Activated CD8-positive, alpha-beta memory T cell treated with anti-CD3 and anti-CD28 coated beads, Interleukin-2, amount 50 U/mL, for 4 hours (primary cell): ENCODE measurements at regions not wholly inside any gene's neighbourhood (a gene's known extent, or its start where the extent isn't known, plus 50 kb on each side); places are given as distances from the start of the nearest gene placed in this dataset.

Source experiments
- DNase-seq: peaks from one replicate; pipeline ENCODE4 v3.0.0-alpha.2; 2020

DNA sequence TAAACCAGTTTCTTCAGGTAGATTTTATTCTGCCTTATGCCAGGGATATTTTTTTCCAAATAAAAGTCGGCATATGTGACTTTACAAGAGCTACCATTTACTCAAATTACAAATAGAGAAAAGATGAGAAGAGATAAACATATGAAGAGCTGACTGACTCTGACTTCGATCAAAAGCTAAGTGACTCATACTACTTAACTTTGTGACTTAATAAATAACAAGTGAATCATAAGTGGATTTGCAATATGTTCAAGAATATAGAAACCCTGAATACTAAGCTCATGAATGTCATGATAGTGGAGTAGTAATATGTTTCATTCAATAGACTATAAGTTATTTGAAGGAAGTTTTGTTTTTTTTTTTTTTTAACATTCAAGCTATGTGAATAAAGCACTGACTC lies 130.5 kb upstream of the ANO3 start:
- no peak for DNase-seq

DNA sequence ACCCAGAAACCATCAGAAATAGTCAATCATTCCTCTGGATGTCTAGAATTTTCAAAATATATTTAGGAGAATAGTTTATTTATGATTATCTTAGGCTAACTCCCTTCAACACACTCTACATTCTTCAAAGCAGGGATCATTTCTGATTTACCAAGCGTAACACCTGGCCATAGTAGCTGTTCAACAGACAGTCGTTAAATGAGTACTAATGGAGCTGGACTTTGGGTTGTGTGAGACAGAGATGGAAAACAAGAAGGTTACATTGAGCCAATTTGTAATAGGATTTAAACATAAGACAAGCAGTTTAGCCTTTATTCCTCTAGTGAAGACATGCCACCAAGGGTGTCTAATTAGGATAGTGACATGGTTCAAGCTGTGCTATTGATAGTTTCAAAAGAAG lies 129.2 kb upstream of the ANO3 start:
- DNase-seq: no peak

DNA sequence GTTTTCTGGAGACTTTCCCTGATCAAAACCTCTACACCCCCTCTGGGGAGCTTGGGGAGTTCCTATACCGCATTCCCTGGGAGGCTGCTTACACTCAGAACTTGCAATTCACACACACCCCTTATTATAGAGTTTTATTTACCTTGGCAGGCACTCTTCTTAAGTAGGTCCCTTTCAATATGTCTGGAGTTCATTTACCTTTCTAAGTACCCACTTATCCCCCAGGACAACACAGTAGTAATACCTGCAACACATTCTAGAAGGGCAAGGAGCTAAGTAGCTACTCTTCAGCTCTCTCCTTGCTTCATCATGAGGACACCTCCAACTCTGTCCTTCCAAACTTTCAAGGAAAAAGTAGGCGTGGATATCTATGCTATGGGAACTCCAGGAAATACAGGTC lies 127.8 kb upstream of the ANO3 start:
- DNase-seq: no peak

DNA sequence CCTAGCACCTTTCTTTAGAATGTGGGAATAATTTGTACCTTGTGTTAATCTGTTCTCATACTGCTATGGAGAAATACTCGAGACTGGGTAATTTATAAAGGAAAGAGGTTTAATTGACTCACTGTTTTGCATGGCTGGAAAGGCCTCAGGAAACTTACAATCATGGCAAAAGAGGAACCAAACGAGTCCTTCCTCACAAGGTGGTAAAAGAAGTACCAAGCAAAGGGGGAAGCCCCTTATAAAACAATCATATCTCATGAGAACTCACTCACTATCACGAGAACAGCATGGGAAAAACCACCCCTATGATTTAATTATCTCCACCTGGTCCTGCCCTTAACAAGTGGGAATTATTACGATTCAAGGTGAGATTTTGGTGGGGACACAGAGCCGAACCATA lies 127.1 kb upstream of the ANO3 start:
- no peak for DNase-seq

DNA sequence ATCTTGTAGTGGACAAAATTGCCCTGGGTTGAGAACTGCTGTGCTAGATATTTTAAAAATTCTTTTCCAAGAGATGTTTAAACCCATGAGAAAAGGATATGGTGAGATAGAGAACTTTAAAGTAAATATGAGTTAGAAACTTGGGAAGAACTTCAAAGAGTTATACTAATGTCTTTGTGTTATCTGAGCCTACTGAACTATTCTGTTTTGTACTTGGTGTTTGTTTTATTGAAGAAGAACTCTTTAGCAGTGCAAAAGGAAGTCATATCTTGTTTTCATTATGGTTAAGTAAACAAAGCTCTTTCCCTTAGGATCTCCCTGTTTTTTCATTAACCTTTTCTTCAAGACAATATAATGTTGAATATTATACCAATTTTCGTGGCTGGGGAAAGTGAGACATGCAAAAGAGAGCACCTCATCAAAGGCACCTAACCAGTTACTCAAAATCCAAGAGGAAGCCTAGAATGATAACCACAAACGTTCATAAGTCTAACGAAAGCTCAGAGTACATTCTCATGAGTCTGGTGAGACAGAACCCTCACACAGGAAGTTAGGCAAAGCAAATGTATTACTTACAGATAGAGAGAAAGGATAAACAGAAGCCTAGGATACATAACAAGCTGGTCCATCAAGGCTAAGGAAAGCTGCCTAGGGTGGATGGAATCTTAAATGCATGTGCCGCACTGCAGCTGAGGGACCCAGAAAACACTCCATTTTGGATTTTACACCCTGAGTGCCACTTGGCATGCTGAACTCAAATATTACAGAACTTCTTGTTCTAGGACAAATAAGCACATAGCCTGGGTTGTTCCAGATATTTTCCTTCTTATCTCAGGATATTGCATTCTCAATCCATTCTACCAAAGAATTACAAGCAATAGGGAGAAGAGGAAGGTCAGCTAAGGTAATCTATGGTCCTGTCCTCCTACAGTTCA lies 112.5 kb upstream of the ANO3 start:
- DNase-seq: no peak

DNA sequence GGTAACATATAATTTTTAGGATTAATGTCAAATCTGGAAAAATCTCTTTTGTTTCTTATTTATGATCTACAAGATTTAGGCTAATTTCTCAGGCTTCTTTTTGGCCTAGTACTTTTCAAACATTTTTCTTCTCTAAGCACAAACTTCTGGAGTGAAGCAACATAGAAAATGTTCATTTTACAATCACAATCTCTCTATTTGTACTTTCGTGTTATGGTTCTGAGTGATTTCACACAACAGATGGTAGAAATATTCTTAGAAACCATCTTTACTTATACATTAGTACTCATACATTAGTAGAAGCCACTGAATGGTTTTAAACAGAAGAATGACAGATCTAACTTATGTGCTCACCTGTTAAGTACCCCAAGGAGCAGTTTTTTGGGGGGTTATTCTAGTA lies 106.3 kb upstream of the ANO3 start:
- DNase-seq: no peak

DNA sequence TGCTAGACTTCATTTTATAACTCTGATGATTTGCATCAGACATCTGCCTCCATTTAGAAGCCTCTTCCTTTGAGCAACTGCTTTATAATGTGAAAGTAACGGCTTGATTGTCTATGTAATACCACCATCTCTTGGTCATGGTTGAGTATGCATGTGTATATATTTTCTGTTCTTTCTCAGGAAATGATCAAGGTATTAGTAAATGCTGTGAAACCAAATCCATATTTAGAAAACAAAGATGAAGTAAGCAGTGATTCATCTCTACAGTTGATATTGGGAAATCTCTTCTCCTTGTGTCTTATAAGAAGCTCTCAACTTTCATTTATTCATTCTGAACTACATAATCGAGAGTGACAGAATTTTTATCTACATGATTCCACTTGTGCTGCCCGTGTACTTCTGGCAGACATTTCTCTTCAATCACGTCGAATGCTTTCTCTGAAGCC lies 104.6 kb upstream of the ANO3 start:
- no peak for DNase-seq

DNA sequence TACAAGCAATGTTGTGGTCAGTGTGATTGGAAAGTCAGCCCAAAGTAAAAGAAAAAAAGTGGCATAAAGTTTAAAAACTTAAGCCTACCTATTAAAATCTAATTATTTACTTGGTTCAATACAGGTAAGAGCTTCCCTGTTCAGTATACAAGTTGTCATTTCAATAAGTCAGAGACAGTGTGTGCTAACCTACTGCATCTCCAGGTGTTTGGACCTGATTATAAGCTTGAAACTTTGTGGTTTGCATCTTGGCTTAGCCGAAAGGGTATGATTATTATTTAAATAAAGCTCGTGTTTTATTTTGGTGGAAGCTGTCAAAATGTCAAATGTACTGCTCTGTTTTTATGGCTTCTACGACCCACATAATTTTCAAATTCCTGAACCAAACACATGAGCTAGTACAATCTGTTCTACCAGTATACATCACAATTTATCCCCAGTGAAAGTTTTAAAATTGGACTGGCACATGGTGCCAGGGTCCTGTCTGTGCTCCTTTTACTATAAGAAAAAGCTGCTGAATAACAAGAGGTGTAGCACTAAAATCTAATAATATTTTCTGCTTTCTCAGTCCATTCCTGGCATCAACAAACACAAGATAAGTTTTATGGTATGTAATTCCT lies 103.9 kb upstream of the ANO3 start:
- no peak for DNase-seq

DNA sequence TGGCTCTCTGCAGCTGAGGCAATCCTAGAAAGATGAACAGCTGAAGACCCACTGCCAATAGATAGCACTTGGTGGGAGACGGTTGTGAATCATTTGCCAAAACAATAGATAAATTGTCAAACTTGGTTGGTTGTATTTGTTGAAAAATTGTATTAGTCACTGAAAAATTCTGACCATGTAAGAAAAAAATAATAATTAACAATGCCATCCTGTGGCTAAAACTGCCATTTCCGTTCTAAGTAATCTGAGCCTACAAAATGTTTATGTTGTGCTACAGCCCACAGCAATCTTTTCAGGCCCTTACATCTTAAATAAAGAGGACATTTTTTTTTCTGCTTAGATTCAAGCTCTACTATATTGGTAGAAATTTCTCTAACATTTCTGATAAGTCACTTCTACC lies 103.2 kb upstream of the ANO3 start:
- DNase-seq: no peak

DNA sequence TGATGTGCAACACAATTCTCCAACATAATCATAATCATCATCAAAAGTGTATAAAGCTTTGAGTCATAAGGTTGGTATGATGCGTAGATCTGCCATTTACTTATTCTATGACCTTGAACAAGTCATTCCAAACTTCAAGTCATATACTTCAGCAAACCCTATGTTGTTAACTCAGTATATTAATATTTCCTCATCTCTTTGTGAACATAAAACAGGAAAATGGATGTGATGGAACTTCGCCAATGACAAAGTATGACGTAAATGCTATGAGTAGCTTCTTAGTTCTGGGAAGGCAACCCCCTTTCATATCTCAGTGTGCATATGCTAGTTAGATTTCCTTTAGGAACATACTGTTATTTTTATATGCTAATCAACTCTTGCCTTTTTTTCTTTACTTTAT lies 102.7 kb upstream of the ANO3 start:
- DNase-seq: no peak

DNA sequence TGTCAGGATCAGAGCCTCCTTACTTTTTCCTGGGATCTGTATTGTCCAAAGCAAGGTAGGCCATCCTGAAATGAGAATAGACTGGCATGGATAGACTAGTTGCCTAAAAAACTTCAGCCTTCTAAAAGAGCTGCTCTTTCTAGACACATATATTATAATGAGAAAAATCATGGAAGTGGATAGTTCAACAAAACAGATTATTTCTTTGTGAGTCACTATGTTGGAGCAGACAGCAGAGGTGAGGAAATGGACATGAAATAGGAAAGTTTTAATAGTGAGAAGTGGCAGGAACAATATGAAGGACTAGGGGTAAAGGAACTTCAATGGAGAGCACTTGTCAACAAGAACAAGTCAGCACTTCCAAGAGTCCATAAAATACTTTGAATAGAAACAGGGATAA lies 101.9 kb upstream of the ANO3 start:
- DNase-seq: no peak

DNA sequence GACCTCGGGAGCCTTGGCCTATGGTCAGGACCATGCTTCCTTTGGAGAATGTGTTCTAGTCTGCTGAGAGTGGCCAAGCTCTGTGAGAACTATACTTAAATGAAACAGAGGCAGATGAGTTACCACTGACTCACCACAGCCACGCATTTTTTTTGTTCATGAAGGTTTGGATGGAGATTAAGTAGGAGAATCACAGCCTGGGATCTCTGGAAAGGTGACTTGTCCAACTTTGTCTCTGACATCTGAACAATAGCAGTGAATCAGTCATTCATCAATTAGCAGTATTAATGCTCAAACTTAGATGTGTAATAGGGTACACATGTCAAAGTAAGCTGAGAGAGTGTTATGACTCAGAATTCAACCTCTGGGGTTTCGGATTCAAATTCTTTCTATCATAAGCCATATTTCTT lies 100.7 kb upstream of the ANO3 start:
- DNase-seq: no peak

DNA sequence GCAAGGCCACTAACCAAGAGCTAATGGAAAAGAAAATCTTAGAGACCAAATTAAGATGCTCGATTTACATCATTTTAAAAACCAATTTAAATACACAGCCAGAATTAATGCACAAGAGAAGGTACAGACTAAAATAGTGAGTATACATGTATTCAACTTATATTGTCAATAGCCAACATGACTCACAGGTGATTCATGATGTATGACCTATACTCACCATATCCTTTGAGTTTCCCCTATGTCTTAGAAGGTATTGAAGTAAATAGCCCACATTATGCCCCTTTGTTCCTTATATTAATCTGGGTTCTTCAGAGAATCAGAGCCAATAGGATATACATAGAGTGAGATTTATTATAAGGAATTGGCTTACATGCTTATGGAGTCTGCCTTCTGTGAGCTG lies 97.5 kb upstream of the ANO3 start:
- DNase-seq: no peak

DNA sequence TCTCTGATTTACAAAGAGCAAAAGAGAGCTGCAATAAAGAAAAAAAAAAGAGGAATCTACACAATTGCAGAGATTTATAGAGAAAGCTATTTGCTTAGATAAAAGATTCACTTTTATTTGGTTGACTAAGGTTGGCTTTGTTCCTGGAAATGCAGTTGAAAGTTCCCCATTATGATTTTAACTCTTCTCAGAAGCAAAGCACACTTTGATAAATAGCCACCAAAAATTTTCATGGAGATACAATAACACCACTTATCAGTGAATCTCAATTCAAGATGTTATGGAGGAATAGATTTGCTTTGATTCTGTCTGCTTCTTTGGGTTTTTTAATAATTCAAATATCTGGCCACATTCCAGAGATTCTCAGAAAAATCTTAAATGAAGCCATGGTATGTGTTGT lies 88.5 kb upstream of the ANO3 start:
- DNase-seq: no peak

DNA sequence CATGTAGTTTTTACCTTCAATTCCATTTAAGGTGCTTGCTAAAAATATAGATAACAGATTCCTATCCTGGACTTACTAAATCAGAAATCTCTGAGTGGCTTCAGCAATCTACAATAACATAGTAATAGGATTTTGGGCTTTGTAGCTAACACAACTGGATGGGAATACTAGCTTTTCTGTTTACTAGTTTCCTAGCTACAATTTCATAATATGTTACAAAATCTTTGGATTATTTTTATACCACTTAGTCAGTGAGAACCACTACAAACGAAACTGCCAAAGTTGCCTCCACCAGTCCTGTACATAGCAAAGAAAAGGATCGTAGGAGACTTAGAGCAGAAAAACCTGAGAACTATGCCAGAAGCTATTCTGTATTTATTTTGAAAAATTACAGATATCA lies 87.7 kb upstream of the ANO3 start:
- no peak for DNase-seq

DNA sequence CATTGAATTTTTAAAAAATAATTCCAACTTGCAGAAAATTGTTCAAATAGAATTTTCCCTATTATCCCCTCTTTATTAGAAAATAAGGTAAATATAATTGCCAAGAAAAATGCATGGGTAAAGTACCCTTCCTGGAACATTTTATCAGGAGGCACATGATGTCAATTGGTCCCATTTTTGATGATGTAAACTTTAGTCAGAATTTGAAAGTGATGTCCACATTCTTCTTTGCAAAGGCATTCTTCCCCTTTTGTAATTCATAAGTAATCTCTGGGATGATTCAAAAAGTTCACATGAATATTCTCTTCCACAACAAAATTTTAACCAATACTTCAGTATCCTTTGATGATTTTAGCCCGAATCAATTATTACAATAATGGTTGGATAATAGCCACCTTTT lies 86.9 kb upstream of the ANO3 start:
- no peak for DNase-seq

DNA sequence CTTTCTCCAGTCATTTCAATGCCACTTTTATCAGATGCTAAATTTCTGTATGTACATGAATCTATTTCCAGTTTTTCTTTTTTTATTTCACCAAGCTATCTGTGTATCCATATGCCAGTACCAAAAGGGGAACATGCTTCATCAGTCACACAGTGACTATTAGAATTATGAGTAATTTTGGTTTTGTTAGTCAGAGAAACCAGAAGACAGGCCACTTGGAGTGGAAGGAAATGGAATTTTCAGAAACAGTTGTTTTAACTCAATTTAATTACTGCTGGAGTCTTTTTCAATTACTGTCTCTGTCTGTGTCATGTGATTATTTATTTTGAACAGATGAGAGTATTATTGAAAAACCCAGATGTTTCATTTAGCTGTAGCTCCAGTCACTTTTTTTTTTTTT lies 84.6 kb upstream of the ANO3 start:
- DNase-seq: no peak

DNA sequence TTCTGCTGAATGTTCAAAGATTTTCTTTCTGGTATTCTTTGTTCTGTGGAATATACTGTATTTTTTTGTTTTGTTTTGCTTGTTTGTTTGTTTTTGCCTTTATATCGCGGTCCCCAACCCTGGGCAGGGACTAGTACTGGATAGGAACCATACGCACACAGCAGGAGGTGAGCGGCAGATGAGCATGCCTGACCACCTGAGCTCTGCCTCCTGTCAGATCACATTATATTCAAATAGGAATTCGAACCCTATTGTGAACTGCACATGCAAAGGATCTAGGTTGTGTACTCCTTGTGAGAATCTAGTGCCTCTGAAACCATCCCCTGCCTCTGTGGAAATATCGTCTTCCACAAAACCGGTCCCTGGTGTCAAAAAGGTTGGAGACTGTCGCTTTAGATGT lies 83.3 kb upstream of the ANO3 start:
- DNase-seq: no peak

DNA sequence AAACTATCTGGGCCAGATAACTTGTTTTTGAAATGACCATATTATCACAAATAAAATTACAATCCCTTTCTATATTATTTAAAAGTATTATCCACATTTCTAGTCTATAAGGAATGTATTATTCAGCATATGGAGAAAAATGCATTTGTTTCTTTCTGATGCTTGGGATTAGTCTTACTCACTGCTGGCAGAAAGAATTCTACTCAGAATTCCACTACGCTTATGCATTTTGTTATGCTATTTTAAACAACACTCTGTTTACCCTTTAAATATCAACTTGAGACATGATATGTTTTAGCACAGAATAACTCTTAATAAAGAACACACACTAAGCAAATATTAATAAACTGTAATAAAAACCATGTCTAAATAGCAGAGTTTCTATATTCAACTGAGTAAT lies 77.6 kb upstream of the ANO3 start:
- DNase-seq: no peak

DNA sequence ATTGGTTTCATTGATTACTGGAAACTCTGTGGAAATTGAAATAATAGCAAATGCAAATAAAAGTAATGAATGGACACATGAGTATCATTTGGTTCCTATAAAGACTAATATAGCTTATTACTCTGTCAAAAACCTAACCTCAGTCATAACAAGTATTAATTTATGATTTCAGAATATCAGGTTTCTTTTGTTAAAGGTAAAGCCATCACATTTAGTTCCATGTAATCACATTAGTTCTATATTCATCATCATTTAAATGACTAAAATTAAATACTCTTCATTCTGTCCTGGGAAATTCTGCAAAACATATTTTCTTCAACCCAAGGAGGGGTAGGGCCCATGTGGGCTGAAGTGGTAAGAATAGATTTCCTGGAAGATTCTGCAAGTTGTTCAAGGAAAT lies 68.2 kb upstream of the ANO3 start:
- no peak for DNase-seq

DNA sequence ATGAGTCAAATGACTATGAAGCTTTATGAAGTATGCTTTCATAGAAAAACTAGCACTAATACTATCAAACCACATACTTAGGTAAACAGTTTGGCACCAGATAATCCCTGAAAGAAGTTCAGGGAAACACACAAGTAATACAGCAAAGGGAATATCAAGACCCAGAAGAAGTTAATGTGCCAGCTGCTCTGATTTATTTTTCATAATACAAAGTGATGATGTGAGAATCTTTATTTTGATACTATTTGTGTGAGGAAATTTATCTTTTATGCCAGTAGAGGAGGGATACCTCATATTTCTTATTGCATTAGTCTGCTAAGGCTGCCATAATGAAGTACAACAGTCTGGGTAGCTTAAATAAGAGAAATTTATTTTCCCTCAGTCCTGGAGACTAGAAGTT lies 67.7 kb upstream of the ANO3 start:
- DNase-seq: no peak

DNA sequence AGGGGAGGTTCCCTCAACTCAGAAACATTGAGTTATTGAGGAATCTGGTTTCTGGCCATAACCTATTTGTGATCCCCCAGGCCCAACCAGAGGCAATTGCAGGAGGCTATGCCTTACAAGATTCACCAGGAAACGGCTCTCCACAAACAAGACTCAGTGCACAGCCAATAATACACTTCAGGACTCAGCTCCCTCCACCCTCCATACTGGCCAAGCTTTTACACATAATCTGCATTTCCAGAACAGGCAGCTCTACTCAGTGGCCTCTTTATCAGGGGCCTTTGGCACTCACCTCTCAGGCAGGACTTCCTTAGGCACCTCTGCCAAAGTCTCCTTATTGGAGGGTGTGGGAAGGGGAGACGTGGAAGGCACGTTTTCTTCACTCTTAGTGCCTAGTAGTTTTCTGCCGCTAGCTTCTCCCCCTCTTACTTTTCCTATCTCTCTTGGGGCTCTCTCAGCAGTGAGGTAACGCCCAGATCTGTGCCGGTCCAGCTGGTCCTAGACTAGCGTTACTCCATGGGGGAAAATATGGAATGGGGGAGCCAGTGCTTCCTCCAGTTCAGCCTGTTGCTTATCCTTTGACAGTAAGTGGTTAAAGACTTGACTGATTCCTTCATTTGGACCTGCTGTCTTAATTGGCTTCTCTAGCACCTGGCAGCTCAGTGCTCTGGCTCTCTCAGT lies 62.8 kb upstream of the ANO3 start:
- DNase-seq: no peak

DNA sequence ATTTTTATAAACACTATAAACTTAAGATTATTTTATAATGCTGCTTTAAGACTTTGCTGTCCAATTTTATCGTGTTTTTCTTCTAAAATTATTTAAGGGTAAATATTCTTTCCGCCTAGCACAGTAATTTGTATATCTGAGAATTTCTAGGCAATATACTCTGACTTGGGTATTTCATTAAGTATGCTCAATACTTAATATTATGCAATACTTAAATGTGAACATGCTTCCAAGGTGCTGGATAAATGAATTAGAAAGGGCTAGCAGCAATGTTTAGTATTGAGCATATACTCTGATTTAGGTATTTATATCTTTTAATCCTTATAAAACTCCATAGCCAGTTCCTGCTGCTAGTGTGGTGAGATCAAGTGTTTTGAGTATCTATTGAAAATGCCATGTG lies 60.3 kb upstream of the ANO3 start:
- no peak for DNase-seq

DNA sequence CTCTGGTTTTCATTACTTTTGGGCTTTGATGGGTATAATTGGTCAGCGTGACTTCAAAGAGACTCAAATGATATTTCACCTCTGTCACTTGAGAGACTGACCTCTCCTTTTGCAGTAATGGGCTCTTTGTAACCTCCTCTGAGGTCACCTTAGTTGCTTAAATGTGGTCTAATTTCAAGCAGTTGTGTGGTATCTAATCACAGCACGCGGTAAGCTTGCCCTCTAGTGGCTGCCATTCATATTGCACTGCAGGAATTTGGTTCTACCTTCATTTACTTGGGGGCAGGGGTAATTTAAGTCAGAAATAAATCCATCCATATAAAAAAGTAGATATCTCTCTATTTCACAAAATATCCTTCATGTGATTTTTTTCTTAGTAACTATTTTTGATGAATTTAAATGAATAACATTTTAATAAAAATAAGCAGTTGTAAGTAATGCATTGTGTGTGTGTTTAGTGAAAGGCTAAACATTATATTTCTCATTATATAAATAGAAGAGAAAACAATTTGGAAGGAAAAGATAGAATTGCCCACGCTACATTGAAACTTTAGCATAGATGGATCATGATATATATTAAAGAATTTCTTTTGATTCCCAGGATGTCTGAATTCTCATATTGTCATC lies 55.0 kb upstream of the ANO3 start:
- DNase-seq: peak; percentile 22
